ENCODE measurements at regions not wholly inside any gene's neighbourhood (a gene's known extent, or its start where the extent isn't known, plus 50 kb on each side); places are given as distances from the start of the nearest gene placed in this dataset.

DNA sequence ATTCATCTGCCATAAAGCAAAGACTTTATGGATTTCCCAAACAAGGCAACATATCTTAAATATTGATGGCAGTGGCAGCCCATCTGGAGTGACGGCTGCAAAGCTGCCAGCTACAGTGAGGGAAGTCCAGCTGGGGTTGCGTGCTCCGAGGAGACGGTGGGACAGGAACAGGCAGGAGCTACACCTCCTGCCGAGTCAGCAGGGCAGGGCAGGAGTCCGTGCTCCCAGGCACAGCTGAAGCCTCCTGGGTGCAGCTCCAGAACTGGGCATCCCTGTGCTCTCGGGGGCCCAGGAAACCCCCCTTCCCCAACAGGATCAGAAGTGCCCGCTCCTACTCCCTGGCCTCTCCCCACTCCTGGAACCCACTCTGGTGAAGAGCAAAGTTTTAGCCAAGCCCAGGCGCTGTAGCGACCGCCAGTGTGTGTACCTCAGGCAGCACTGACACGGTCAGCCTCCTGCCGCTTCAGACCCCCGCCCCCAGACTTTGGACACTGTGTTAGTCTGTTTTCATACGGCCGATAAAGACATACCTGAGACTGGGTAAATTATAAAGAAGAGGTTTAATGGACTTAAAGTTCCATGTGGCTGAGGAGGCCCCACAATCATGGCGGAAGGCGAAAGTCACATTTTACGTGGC lies 556.4 kb upstream of the CCDC54 start:
- TF ChIP-seq CTCF (IDR thresholded peaks at IDR 0.05) (no peak), POLR2A (IDR thresholded peaks at IDR 0.05) (no peak)

All from body of pancreas (tissue), 4 donors.